OCI-LY3 (cell line): ENCODE measurements at regions not wholly inside any gene's neighbourhood (a gene's known extent, or its start where the extent isn't known, plus 50 kb on each side); places are given as distances from the start of the nearest gene placed in this dataset.

Experiments
- H2AFZ ChIP-seq: fragments of 200-600, 300-600 bp; shearing (Covaris generic); 2 replicates; pipeline ENCODE4 v1.6.0; 2014; ENCODE audit warnings: antibody characterized with exemption, low read depth, low read length
- H3K27ac ChIP-seq: fragments of 200-600, 300-600 bp; sonication (generic); 2 replicates; pipeline ENCODE4 v1.5.1; 2014; ENCODE audit warnings: mild to moderate bottlenecking, low read length, moderate library complexity, mixed read lengths
- H3K27me3 ChIP-seq: fragments of 200-600, 300-600 bp; sonication (generic); 2 replicates; pipeline ENCODE4 v1.6.1; 2014; ENCODE audit warnings: low read depth, low read length, mixed read lengths
- H3K36me3 ChIP-seq: fragments of 200-600, 300-600 bp; sonication (generic); replicated peaks from 2 replicates; pipeline ENCODE3; 2014; ENCODE audit warnings: low read depth, low read length, mixed read lengths
- H3K4me1 ChIP-seq: fragments of 300-600, 200-600 bp; sonication (generic); 2 replicates; pipeline ENCODE4 v1.6.1; 2014; ENCODE audit warnings: low read length, mixed read lengths
- H3K4me2 ChIP-seq: fragments of 200-600, 300-600 bp; sonication (generic); 2 replicates; pipeline ENCODE4 v1.6.1; 2014; ENCODE audit warnings: low read length, mixed read lengths
- H3K4me3 ChIP-seq: fragments of 300-600, 200-600 bp; sonication (generic); 2 replicates; pipeline ENCODE4 v1.5.1; 2014; ENCODE audit warnings: antibody characterized with exemption, mild to moderate bottlenecking, low read length, moderate library complexity
- H3K79me2 ChIP-seq: fragments of 300-600, 200-600 bp; shearing (Covaris generic); 2 replicates; pipeline ENCODE4 v1.6.1; 2014; ENCODE audit warnings: mild to moderate bottlenecking, low read length, mixed read lengths
- H3K9ac ChIP-seq: fragments of 300-600, 200-600 bp; shearing (Covaris generic); 2 replicates; pipeline ENCODE4 v1.6.0; 2014; ENCODE audit warnings: mild to moderate bottlenecking, low read length, moderate library complexity
- H3K9me3 ChIP-seq: fragments of 200-600, 300-600 bp; shearing (Covaris generic); 2 replicates; pipeline ENCODE4 v1.6.1; 2014; ENCODE audit warnings: low read length, mixed read lengths; ENCODE audit not compliant: insufficient read depth
- H4K20me1 ChIP-seq: fragments of 200-600, 300-600 bp; sonication (generic); 2 replicates; pipeline ENCODE4 v1.6.1; 2016; ENCODE audit warnings: low read length, mixed read lengths; ENCODE audit not compliant: insufficient read depth
- CTCF ChIP-seq: fragments of 200-600, 300-600 bp; sonication (generic); IDR thresholded peaks from 2 replicates; pipeline ENCODE4 v1.5.1; 2014; ENCODE audit warnings: antibody characterized with exemption, low read length, low read depth
- EZH2phosphoT487 ChIP-seq: fragments of 200-600 bp; shearing (Covaris generic); IDR thresholded peaks from 2 replicates; pipeline ENCODE4 v1.6.1; 2018; ENCODE audit warnings: antibody characterized with exemption, mixed run types, low read depth

DNA sequence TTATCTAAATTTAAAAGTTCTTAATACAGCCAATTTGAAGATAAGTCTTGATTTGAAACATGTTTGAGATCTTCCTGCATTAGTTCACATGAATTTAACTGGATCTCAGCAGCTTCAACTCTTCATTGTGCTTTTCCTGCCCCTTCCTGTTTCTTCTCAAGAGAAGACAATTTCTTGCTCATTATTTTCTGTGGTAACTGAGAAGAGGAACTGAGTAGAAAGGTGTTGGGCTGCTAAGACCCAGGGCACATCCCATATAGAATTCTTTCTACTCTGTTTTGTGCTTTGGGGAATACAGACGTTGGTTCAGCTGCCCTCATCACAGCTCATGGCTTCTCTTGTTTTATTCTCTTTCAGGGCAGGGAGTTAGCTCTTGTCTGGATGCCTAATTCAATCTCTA is 110.2 kb downstream of the SNAPC1 start:
- H2AFZ ChIP-seq: no peak overlapping the region
- H3K27me3 ChIP-seq: peaks cover 37% of the 10 kb centered on the region
- H3K9ac ChIP-seq: no peak overlapping the region

DNA sequence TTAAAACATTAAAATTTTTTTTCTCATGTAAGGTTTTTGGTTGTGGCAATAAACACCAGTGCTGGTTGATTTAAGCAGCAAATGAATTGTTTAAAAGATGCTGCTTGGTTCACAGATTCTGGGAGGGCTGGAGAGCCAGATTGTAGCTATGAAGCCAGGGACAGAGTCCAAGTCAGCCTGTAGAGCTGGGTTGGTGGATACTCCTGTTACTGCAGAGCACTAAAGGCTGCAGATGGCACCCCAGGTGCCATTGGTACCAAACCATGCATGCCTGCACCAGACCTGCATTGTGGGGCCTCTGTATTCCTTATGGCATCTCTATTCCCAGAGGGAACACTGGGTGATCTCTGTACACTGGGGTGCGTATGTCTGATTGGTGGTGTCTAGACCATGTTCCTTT is 113.3 kb downstream of the SNAPC1 start:
- Histone ChIP-seq H2AFZ (no peak overlapping the region), H3K4me3 (no peak overlapping the region), H3K4me2 (no peak overlapping the region), H3K4me1 (peaks cover 14% of the 10 kb centered on the region), H3K79me2 (no peaks in the 10 kb centered on the region), H3K9ac (no peak overlapping the region), H4K20me1 (no peaks in the 10 kb centered on the region), H3K27me3 (peaks cover 38% of the 10 kb centered on the region), H3K9me3 (peaks cover 12% of the 10 kb centered on the region; the same call in 1 of the 2 replicates), H3K27ac (no peak overlapping the region), H3K36me3 (peaks cover 4% of the 10 kb centered on the region)
- TF ChIP-seq CTCF (no peak), EZH2phosphoT487 (no peak)

More for the DNA sequence above, 110.2 kb downstream of the SNAPC1 start:
- Histone ChIP-seq H3K79me2 (no peaks in the 10 kb centered on the region), H3K27ac (no peak overlapping the region), H4K20me1 (no peaks in the 10 kb centered on the region), H3K4me3 (no peak overlapping the region), H3K4me2 (peak overlapping the region; percentile 35), H3K9me3 (peaks cover 26% of the 10 kb centered on the region; the same call in 1 of the 2 replicates), H3K4me1 (peaks cover 20% of the 10 kb centered on the region), H3K36me3 (peaks cover 12% of the 10 kb centered on the region)
- no peak for TF ChIP-seq CTCF
- TF ChIP-seq EZH2phosphoT487: no peak

- H3K36me3 ChIP-seq: no peaks in the 10 kb centered on the region
- no peak overlapping the region for H3K4me2 ChIP-seq
- no peaks in the 10 kb centered on the region for H4K20me1 ChIP-seq
- H3K79me2 ChIP-seq: no peaks in the 10 kb centered on the region
- H3K9ac ChIP-seq: no peak overlapping the region
- H2AFZ ChIP-seq: no peak overlapping the region
- H3K4me1 ChIP-seq: peaks cover 14% of the 10 kb centered on the region
- H3K4me3 ChIP-seq: no peak overlapping the region
- H3K27ac ChIP-seq: no peak overlapping the region
- peaks cover 3% of the 10 kb centered on the region; the same call in 1 of the 2 replicates for H3K9me3 ChIP-seq
- H3K27me3 ChIP-seq: peaks cover 38% of the 10 kb centered on the region
- no peak for TF ChIP-seq CTCF
- no peak for TF ChIP-seq EZH2phosphoT487
Observed at GRCh38 chr14:61876362-61877034, 114.3 kb downstream of the SNAPC1 start.

- Histone ChIP-seq H3K4me2 (no peak overlapping the region), H2AFZ (no peak overlapping the region)
Observed at GRCh38 chr14:61877035-61877390, 114.8 kb downstream of the SNAPC1 start.

More at GRCh38 chr14:61877035-61877390, 114.8 kb downstream of the SNAPC1 start:
- TF ChIP-seq CTCF (no peak), EZH2phosphoT487 (no peak)
- H3K9me3 ChIP-seq: no peaks in the 10 kb centered on the region
- H4K20me1 ChIP-seq: no peaks in the 10 kb centered on the region
- no peak overlapping the region for H3K4me3 ChIP-seq
- peaks cover 38% of the 10 kb centered on the region for H3K27me3 ChIP-seq
- no peak overlapping the region for H3K27ac ChIP-seq
- no peaks in the 10 kb centered on the region for H3K79me2 ChIP-seq
- peaks cover 14% of the 10 kb centered on the region for H3K4me1 ChIP-seq
- no peak overlapping the region for H3K9ac ChIP-seq
- no peaks in the 10 kb centered on the region for H3K36me3 ChIP-seq
